H1 (cell line): ENCODE measurements at regions not wholly inside any gene's neighbourhood (a gene's known extent, or its start where the extent isn't known, plus 50 kb on each side); places are given as distances from the start of the nearest gene placed in this dataset.

ENCODE experiments used
- CTCF ChIA-PET: fragments of 300-600 bp; sonication (Branson Sonifier 250); formaldehyde crosslinking; loops from one replicate; lab custom pipeline; 2021; ENCODE audit not compliant: partially characterized antibody; lab: Charles Lee
- POLR2A ChIA-PET: fragments of 300-600 bp; sonication (Branson Sonifier 250); formaldehyde crosslinking; loops from one replicate; lab custom pipeline; 2021; ENCODE audit warnings: inconsistent platforms; ENCODE audit not compliant: partially characterized antibody; lab: Charles Lee
- DNase-seq, 2 experiments: peaks; one replicate each; pipeline versions ENCODE4 v3.0.0 to v3.0.0-alpha.2; 2010 to 2022; ENCODE audit warnings: low spot score in 2 of 2, low read depth in 1 of 2, mixed read lengths in 1 of 2
- FAIRE-seq: peaks from 2 replicates; lab custom pipeline; 2011; peaks lifted over from hg19 to GRCh38; lab: Jason Lieb, UNC
- H2AFZ ChIP-seq: 2 replicates; pipeline ENCODE4 v1.8.1; 2012; ENCODE audit warnings: low read length, inconsistent platforms
- H2AK5ac ChIP-seq: 2 replicates; pipeline ENCODE4 v1.6.1; 2013; ENCODE audit warnings: low read depth, low read length
- H2BK120ac ChIP-seq: replicated peaks from 2 replicates; pipeline ENCODE3; 2013; ENCODE audit warnings: low read depth, low read length, inconsistent platforms
- H2BK12ac ChIP-seq: 2 replicates; pipeline ENCODE4 v1.6.1; 2013; ENCODE audit warnings: low read depth, low read length
- H2BK15ac ChIP-seq: 2 replicates; pipeline ENCODE4 v1.6.1; 2013; ENCODE audit warnings: low read length
- H2BK20ac ChIP-seq: 2 replicates; pipeline ENCODE4 v1.6.1; 2013; ENCODE audit warnings: low read length
- H2BK5ac ChIP-seq: 2 replicates; pipeline ENCODE4 v1.6.1; 2013; ENCODE audit warnings: low read depth, low read length
- H3K14ac ChIP-seq: 2 replicates; pipeline ENCODE4 v1.6.1; 2013; ENCODE audit warnings: inconsistent platforms; ENCODE audit not compliant: insufficient read length
- H3K18ac ChIP-seq: 2 replicates; pipeline ENCODE4 v1.6.1; 2013; ENCODE audit warnings: low read length; ENCODE audit errors: extremely low read depth
- H3K23ac ChIP-seq: 2 replicates; pipeline ENCODE4 v1.6.1; 2013; ENCODE audit warnings: inconsistent platforms; ENCODE audit not compliant: insufficient read length
- H3K23me2 ChIP-seq: 2 replicates; pipeline ENCODE4 v1.6.1; 2013; ENCODE audit warnings: low read depth, low read length
- H3K27ac ChIP-seq: 2 replicates; pipeline ENCODE4 v1.6.1; 2011; ENCODE audit warnings: low read depth, low read length, inconsistent platforms
- H3K27me3 ChIP-seq, 4 experiments: replicated peaks in 1 of 4; 1 replicate in 1 of 4; 2 replicates in 3 of 4; pipeline versions ENCODE4 v1.6.1 to v1.8.1; 2011 to 2013; ENCODE audit warnings: low read length in 3 of 4, mild to moderate bottlenecking in 3 of 4, inconsistent platforms in 2 of 4, mixed read lengths in 2 of 4, moderate library complexity in 1 of 4; ENCODE audit not compliant: control insufficient read depth in 3 of 4, insufficient read depth in 3 of 4; ENCODE audit errors: extremely low read depth in 1 of 4
- H3K36me3 ChIP-seq, 4 experiments: 2 replicates each; pipeline versions ENCODE4 v1.6.1 to v1.8.1; 2011 to 2013; ENCODE audit warnings: mild to moderate bottlenecking in 4 of 4, low read length in 3 of 4, moderate library complexity in 2 of 4, control low read depth in 1 of 4, inconsistent platforms in 1 of 4; ENCODE audit not compliant: insufficient read depth in 4 of 4, control insufficient read depth in 2 of 4
- H3K4ac ChIP-seq: replicated peaks from 2 replicates; pipeline ENCODE3; 2013; ENCODE audit warnings: low read length, low read depth, mixed read lengths, inconsistent platforms; ENCODE audit not compliant: insufficient read length
- H3K4me1 ChIP-seq, 4 experiments: replicated peaks in 1 of 4; 1 replicate in 1 of 4; 2 replicates in 3 of 4; pipeline versions ENCODE4 v1.6.1 to v1.8.1; 2011 to 2013; ENCODE audit warnings: low read length in 3 of 4, inconsistent platforms in 2 of 4, mixed read lengths in 1 of 4; ENCODE audit not compliant: insufficient read depth in 4 of 4, control insufficient read depth in 3 of 4
- H3K4me2 ChIP-seq, 2 experiments: 2 replicates each; pipeline versions ENCODE4 v1.6.1 to v1.8.1; 2011 to 2013; ENCODE audit warnings: low read depth in 2 of 2, low read length in 2 of 2, control low read depth in 1 of 2, inconsistent platforms in 1 of 2, mild to moderate bottlenecking in 1 of 2; ENCODE audit not compliant: insufficient read depth in 1 of 2
- H3K4me3 ChIP-seq, 4 experiments: fragments of 200-600, 300-600 bp in 1 of 4; sonication (generic), shearing (Covaris generic), sonication (Bioruptor Twin) in 1 of 4; 2 replicates each; pipeline versions ENCODE4 v1.5.1 to v1.8.1; 2011 to 2016; ENCODE audit warnings: low read length in 4 of 4, low read depth in 3 of 4, control low read depth in 2 of 4, inconsistent platforms in 2 of 4, mild to moderate bottlenecking in 2 of 4, mixed read lengths in 1 of 4, moderate library complexity in 1 of 4; ENCODE audit not compliant: insufficient read depth in 2 of 4; ENCODE audit errors: extremely low read depth in 1 of 4
- H3K56ac ChIP-seq: replicated peaks from 2 replicates; pipeline ENCODE3; 2013; ENCODE audit warnings: low read depth, mild to moderate bottlenecking, mixed read lengths, low read length, inconsistent platforms; ENCODE audit not compliant: insufficient read length
- H3K79me1 ChIP-seq: 2 replicates; pipeline ENCODE4 v1.6.1; 2013; ENCODE audit warnings: low read depth, low read length, control low read depth
- H3K79me2 ChIP-seq, 2 experiments: 2 replicates each; pipeline versions ENCODE4 v1.6.1 to v1.8.1; 2012 to 2013; ENCODE audit warnings: low read length in 2 of 2, mild to moderate bottlenecking in 2 of 2, inconsistent platforms in 1 of 2; ENCODE audit not compliant: insufficient read depth in 2 of 2, control insufficient read depth in 1 of 2
- H3K9ac ChIP-seq, 4 experiments: replicated peaks in 1 of 4; 1 replicate in 1 of 4; 2 replicates in 3 of 4; pipeline versions ENCODE4 v1.6.1 to v1.8.1; 2011 to 2013; ENCODE audit warnings: low read depth in 3 of 4, low read length in 3 of 4, control low read depth in 2 of 4, mild to moderate bottlenecking in 2 of 4, moderate library complexity in 2 of 4, inconsistent platforms in 1 of 4; ENCODE audit errors: extremely low read depth in 1 of 4
- H3K9me3 ChIP-seq, 2 experiments: 2 replicates each; pipeline versions ENCODE4 v1.6.1 to v1.8.1; 2012 to 2013; ENCODE audit warnings: mild to moderate bottlenecking in 2 of 2, moderate library complexity in 2 of 2, control low read depth in 1 of 2, inconsistent platforms in 1 of 2, low read depth in 1 of 2, low read length in 1 of 2, mixed read lengths in 1 of 2; ENCODE audit not compliant: insufficient read depth in 2 of 2
- H4K20me1 ChIP-seq, 2 experiments: replicated peaks in 1 of 2; 2 replicates each; pipeline versions ENCODE3 to v1.8.1; 2011 to 2013; ENCODE audit warnings: inconsistent platforms in 2 of 2, low read length in 2 of 2, mild to moderate bottlenecking in 1 of 2; ENCODE audit not compliant: insufficient read depth in 2 of 2, control insufficient read depth in 1 of 2
- H4K5ac ChIP-seq: 2 replicates; pipeline ENCODE4 v1.6.1; 2013; ENCODE audit warnings: low read length, low read depth, mixed read lengths, inconsistent platforms; ENCODE audit not compliant: insufficient read length
- H4K8ac ChIP-seq: 2 replicates; pipeline ENCODE4 v1.8.0; 2013; ENCODE audit warnings: mild to moderate bottlenecking, moderate library complexity, low read length, inconsistent platforms; ENCODE audit not compliant: insufficient read depth; ENCODE audit errors: extremely low read depth
- H4K91ac ChIP-seq: replicated peaks from 2 replicates; pipeline ENCODE3; 2013; ENCODE audit warnings: low read length, mixed read lengths, inconsistent platforms; ENCODE audit not compliant: insufficient read length
- RBBP5 ChIP-seq: IDR thresholded peaks from 2 replicates; pipeline ENCODE4 v1.7.1; 2012; ENCODE audit warnings: low read depth, mild to moderate bottlenecking, inconsistent platforms, low read length, moderate library complexity, borderline replicate concordance
- SAP30 ChIP-seq: fragments of 300-600 bp; sonication (generic); IDR thresholded peaks from 2 replicates; pipeline ENCODE4 v1.7.1; 2012; ENCODE audit warnings: low read length, moderate library complexity, mild to moderate bottlenecking, inconsistent platforms; ENCODE audit not compliant: insufficient read depth, insufficient replicate concordance
- SRF ChIP-seq: IDR thresholded peaks from 2 replicates; pipeline ENCODE4 v1.6.1; 2011; ENCODE audit warnings: mild to moderate bottlenecking, low read depth, low read length, moderate library complexity
- USF2 ChIP-seq: IDR thresholded peaks from 2 replicates; pipeline ENCODE4 v1.6.1; 2011; ENCODE audit warnings: low read length, improper control_type of control experiment
- WGBS, 2 experiments: shearing (Covaris generic) in 1 of 2; methylation state at CpG; one replicate each; pipeline versions ENCODE4 v1.1.6 to v1.1.7; 2013 to 2015; ENCODE audit warnings: low lambda C conversion rate in 2 of 2, mixed read lengths in 2 of 2, inconsistent platforms in 1 of 2, low coverage in 1 of 2, missing lambda C conversion rate in 1 of 2; ENCODE audit not compliant: insufficient replicate concordance in 2 of 2, insufficient coverage in 1 of 2, insufficient read length in 1 of 2; ENCODE audit errors: extremely low coverage in 1 of 2, missing lambda C conversion rate in 1 of 2; 5-methylcytosine and 5-hydroxymethylcytosine counted together

DNA sequence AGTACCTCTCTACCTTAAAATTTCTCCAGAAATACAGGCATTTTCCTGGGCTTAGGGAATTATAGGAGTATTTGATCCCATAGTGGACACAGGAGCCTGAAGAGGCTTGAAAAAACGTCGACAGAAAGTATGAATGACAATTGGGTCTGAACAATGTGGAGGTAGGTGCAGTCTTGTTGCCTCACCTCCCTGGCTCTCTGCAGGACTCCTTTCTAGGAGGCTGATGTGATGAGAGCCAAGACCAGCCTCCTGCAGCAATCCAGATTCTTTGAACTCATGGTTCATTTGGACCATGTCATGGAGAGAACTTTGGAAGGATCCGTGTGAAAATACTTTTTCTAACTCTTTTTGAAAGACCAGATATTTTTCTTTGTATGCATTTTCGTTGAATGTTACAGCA, 50.5 kb upstream of the MTF2 start:
- ChIA-PET POLR2A (no interaction called here), CTCF (interaction anchor here (1.0 to 1.4 kb wide), 2 partner anchors 22 to 26 kb away, joined by 3 to 4 read pairs; no protein-coding TSS in a partner anchor)
- Histone ChIP-seq H3K79me1 (no peaks in the 10 kb centered on the region), H2BK12ac (no peak overlapping the region), H3K9me3 (no peaks in the 10 kb centered on the region), H2BK5ac (no peak overlapping the region), H3K79me2 (no peaks in the 10 kb centered on the region), H3K23me2 (no peaks in the 10 kb centered on the region), H3K27me3 (no peaks in the 10 kb centered on the region), H2BK120ac (no peak overlapping the region), H4K8ac (no peak overlapping the region), H4K91ac (no peak overlapping the region), H3K4ac (no peak overlapping the region), H3K23ac (no peak overlapping the region), H3K36me3 (no peaks in the 10 kb centered on the region), H3K4me3 (no peak overlapping the region), H4K5ac (no peak overlapping the region), H3K4me1 (peaks cover 0 to 2% (median 0%) of the 10 kb centered on the region in 4 experiments; a peak in 1 of 7 replicates), H2BK20ac (no peak overlapping the region), H3K56ac (no peak overlapping the region), H2AK5ac (no peak overlapping the region), H3K14ac (no peak overlapping the region), H3K4me2 (no peak overlapping the region), H2BK15ac (no peak overlapping the region), H3K9ac (no peak overlapping the region), H2AFZ (no peak overlapping the region), H3K18ac (no peak overlapping the region), H4K20me1 (no peaks in the 10 kb centered on the region), H3K27ac (no peak overlapping the region)
- FAIRE-seq (no peak), DNase-seq (no peak)
- WGBS, 2 experiments: 67% methylated on average over 4 of the region's 4 CpGs; no CpG with 5 or more reads in 1 of the 2 experiments
- TF ChIP-seq USF2 (no peak), SRF (no peak), SAP30 (no peak), RBBP5 (no peak)
